Caco-2 (cell line): ENCODE measurements at regions not wholly inside any gene's neighbourhood (a gene's known extent, or its start where the extent isn't known, plus 50 kb on each side); places are given as distances from the start of the nearest gene placed in this dataset.

Source experiments
- BruUV-seq: library from RNA; stranded (reverse); fragments of 400-500 nt; replicated peaks from 2 replicates; lab custom pipeline; 2021; lab: Mats Ljungman, UMichigan
- CTCF ChIA-PET: fragments of 300-600 bp; sonication (Branson Sonifier 250); formaldehyde crosslinking; loops from one replicate; lab custom pipeline; 2022; ENCODE audit warnings: antibody characterized with exemption; lab: Charles Lee
- POLR2A ChIA-PET: fragments of 300-600 bp; sonication (Branson Sonifier 250); formaldehyde crosslinking; loops from one replicate; lab custom pipeline; 2022; ENCODE audit warnings: antibody characterized with exemption; lab: Charles Lee
- DNase-seq, 2 experiments: peaks; one replicate each; pipeline versions ENCODE4 v3.0.0 to v3.0.0-alpha.2; 2020 to 2022
- H3K27me3 ChIP-seq: replicated peaks from 2 replicates; pipeline ENCODE4 v1.6.0; 2011; ENCODE audit warnings: low read length; ENCODE audit not compliant: control insufficient read depth, insufficient read depth
- H3K36me3 ChIP-seq: 2 replicates; pipeline ENCODE4 v1.5.1; 2011; ENCODE audit warnings: low read length; ENCODE audit not compliant: control insufficient read depth, insufficient read depth
- H3K4me1 ChIP-seq: fragments of 250-450 bp; sonication (Bioruptor Pico); 2 replicates; pipeline ENCODE4 v1.5.1; 2020; ENCODE audit warnings: mild to moderate bottlenecking
- H3K4me3 ChIP-seq: 2 replicates; pipeline ENCODE4 v1.5.1; 2011; ENCODE audit warnings: low read depth, mild to moderate bottlenecking, control low read depth, low read length
- H3K9me3 ChIP-seq: fragments of 250-450 bp; sonication (Bioruptor Pico); 2 replicates; pipeline ENCODE4 v1.5.1; 2020; ENCODE audit warnings: mild to moderate bottlenecking, moderate library complexity
- H3K27ac Mint-ChIP-seq: one replicate; pipeline ENCODE4 v1.8.0; 2022; ENCODE audit warnings: mixed read lengths; ENCODE audit not compliant: unreplicated experiment
- H3K27me3 Mint-ChIP-seq: one replicate; pipeline ENCODE4 v1.8.0; 2022; ENCODE audit warnings: mixed read lengths; ENCODE audit not compliant: insufficient read depth, unreplicated experiment
- H3K36me3 Mint-ChIP-seq: one replicate; pipeline ENCODE4 v1.8.0; 2022; ENCODE audit warnings: mild to moderate bottlenecking, mixed read lengths; ENCODE audit not compliant: insufficient read depth, unreplicated experiment
- H3K4me1 Mint-ChIP-seq: one replicate; pipeline ENCODE4 v1.8.0; 2022; ENCODE audit warnings: low read depth, mixed read lengths; ENCODE audit not compliant: unreplicated experiment
- H3K4me3 Mint-ChIP-seq: one replicate; pipeline ENCODE4 v1.8.0; 2022; ENCODE audit warnings: mild to moderate bottlenecking, moderate library complexity, mixed read lengths; ENCODE audit not compliant: unreplicated experiment
- H3K9me3 Mint-ChIP-seq: one replicate; pipeline ENCODE4 v1.8.0; 2022; ENCODE audit warnings: mixed read lengths; ENCODE audit not compliant: unreplicated experiment
- CTCF ChIP-seq, 2 experiments: fragments of 200-600 bp in 1 of 2; IDR thresholded peaks; 1 replicate in 1 of 2; 2 replicates in 1 of 2; pipeline versions ENCODE4 v1.5.1 to v1.8.0; 2011 to 2022; ENCODE audit warnings: antibody characterized with exemption in 1 of 2, control low read depth in 1 of 2, inconsistent platforms in 1 of 2, low read depth in 1 of 2, low read length in 1 of 2, mild to moderate bottlenecking in 1 of 2, moderate library complexity in 1 of 2; ENCODE audit not compliant: insufficient read depth in 1 of 2, severe bottlenecking in 1 of 2, unreplicated experiment in 1 of 2
- intact Hi-C: fragments of 100-400 bp; cut with micrococcal nuclease; formaldehyde crosslinking; loops from one replicate; pipeline ENCODE4 v1.10.0; 2022; ENCODE audit not compliant: unreplicated experiment

GRCh38 chr5:20608567-20608966 is 620.6 kb upstream of the CDH18 start:
- Mint-ChIP-seq H3K4me3 (no peak overlapping the region), H3K9me3 (no peaks in the 10 kb centered on the region), H3K27ac (no peak overlapping the region), H3K27me3 (no peaks in the 10 kb centered on the region), H3K36me3 (no peaks in the 10 kb centered on the region), H3K4me1 (no peaks in the 10 kb centered on the region)
- TF ChIP-seq CTCF (IDR thresholded peaks at IDR 0.05; ENCODE audit: insufficient read depth in 1 of 2, low read depth in 1 of 2, low read length in 1 of 2, severe bottlenecking in 1 of 2, unreplicated experiment in 1 of 2) = no peak
- no TSS peak for BruUV-seq
- POLR2A ChIA-PET = no interaction called here
- Histone ChIP-seq H3K4me3 (no peak overlapping the region), H3K36me3 (no peaks in the 10 kb centered on the region), H3K4me1 (no peaks in the 10 kb centered on the region), H3K27me3 (no peaks in the 10 kb centered on the region), H3K9me3 (no peaks in the 10 kb centered on the region)
- intact Hi-C loops = no loop called here
- DNase-seq = no peak
- CTCF ChIA-PET = no interaction called here

- intact Hi-C loops = no loop called here
- ChIA-PET POLR2A (no interaction called here), CTCF (no interaction called here)
Measured at GRCh38 chr5:20605732-20606525, 617.9 kb upstream of the CDH18 start.

GRCh38 chr5:20604992-20605391 is 617.0 kb upstream of the CDH18 start:
- ChIA-PET CTCF (no interaction called here), POLR2A (no interaction called here)
- Mint-ChIP-seq H3K27ac (no peak overlapping the region), H3K9me3 (no peaks in the 10 kb centered on the region), H3K4me1 (no peaks in the 10 kb centered on the region), H3K4me3 (no peak overlapping the region), H3K27me3 (no peaks in the 10 kb centered on the region), H3K36me3 (no peaks in the 10 kb centered on the region)
- no peak for DNase-seq
- H3K27me3 ChIP-seq = no peaks in the 10 kb centered on the region
- no peak overlapping the region for H3K4me3 ChIP-seq
- no peaks in the 10 kb centered on the region for H3K9me3 ChIP-seq
- intact Hi-C loops = no loop called here
- H3K4me1 ChIP-seq = no peaks in the 10 kb centered on the region
- no peaks in the 10 kb centered on the region for H3K36me3 ChIP-seq
- BruUV-seq = no TSS peak
- TF ChIP-seq CTCF (IDR thresholded peaks at IDR 0.05; ENCODE audit: insufficient read depth in 1 of 2, low read depth in 1 of 2, low read length in 1 of 2, severe bottlenecking in 1 of 2, unreplicated experiment in 1 of 2) = no peak

More at GRCh38 chr5:20605732-20606525, 617.9 kb upstream of the CDH18 start:
- no peak for TF ChIP-seq CTCF (IDR thresholded peaks at IDR 0.05; ENCODE audit: insufficient read depth in 1 of 2, low read depth in 1 of 2, low read length in 1 of 2, severe bottlenecking in 1 of 2, unreplicated experiment in 1 of 2)
- no peak overlapping the region for H3K4me3 Mint-ChIP-seq
- no peaks in the 10 kb centered on the region for H3K4me1 Mint-ChIP-seq
- H3K27ac Mint-ChIP-seq = no peak overlapping the region
- H3K9me3 Mint-ChIP-seq = no peaks in the 10 kb centered on the region
- H3K4me1 ChIP-seq = no peaks in the 10 kb centered on the region
- H3K4me3 ChIP-seq = no peak overlapping the region
- H3K36me3 Mint-ChIP-seq = no peaks in the 10 kb centered on the region
- H3K27me3 ChIP-seq = no peaks in the 10 kb centered on the region
- no TSS peak for BruUV-seq
- H3K9me3 ChIP-seq = no peaks in the 10 kb centered on the region
- H3K36me3 ChIP-seq = no peaks in the 10 kb centered on the region
- H3K27me3 Mint-ChIP-seq = no peaks in the 10 kb centered on the region
- DNase-seq = no peak
